Duodenal mucosa (tissue), 2 donors: ENCODE measurements at regions not wholly inside any gene's neighbourhood (a gene's known extent, or its start where the extent isn't known, plus 50 kb on each side); places are given as distances from the start of the nearest gene placed in this dataset.

ENCODE experiments used
- H3K27ac ChIP-seq: one replicate; pipeline ENCODE4 v1.7.0; 2013; ENCODE audit warnings: low read depth, low read length
- H3K27me3 ChIP-seq, 2 donors: one replicate each; pipeline ENCODE4 v1.7.0; 2013; ENCODE audit warnings: low read length in 2 of 2, control low read depth in 1 of 2; ENCODE audit not compliant: insufficient read depth in 2 of 2, control insufficient read depth in 1 of 2
- H3K36me3 ChIP-seq, 2 donors: one replicate each; pipeline ENCODE4 v1.7.0; 2013; ENCODE audit warnings: low read length in 2 of 2, control low read depth in 1 of 2; ENCODE audit not compliant: insufficient read depth in 2 of 2, control insufficient read depth in 1 of 2
- H3K4me1 ChIP-seq, 2 donors: one replicate each; pipeline ENCODE4 v1.7.0; 2013; ENCODE audit warnings: low read length in 2 of 2, control low read depth in 1 of 2; ENCODE audit not compliant: insufficient read depth in 2 of 2, control insufficient read depth in 1 of 2
- H3K4me3 ChIP-seq, 2 donors: one replicate each; pipeline ENCODE4 v1.7.0; 2013; ENCODE audit warnings: low read length in 2 of 2, low read depth in 1 of 2
- H3K9ac ChIP-seq, 2 donors: one replicate each; pipeline ENCODE4 v1.7.0; 2013; ENCODE audit warnings: low read length in 2 of 2, low read depth in 1 of 2
- H3K9me3 ChIP-seq, 2 donors: one replicate each; pipeline ENCODE4 v1.7.0; 2013; ENCODE audit warnings: low read length in 2 of 2, control low read depth in 1 of 2; ENCODE audit not compliant: control insufficient read depth in 1 of 2

DNA sequence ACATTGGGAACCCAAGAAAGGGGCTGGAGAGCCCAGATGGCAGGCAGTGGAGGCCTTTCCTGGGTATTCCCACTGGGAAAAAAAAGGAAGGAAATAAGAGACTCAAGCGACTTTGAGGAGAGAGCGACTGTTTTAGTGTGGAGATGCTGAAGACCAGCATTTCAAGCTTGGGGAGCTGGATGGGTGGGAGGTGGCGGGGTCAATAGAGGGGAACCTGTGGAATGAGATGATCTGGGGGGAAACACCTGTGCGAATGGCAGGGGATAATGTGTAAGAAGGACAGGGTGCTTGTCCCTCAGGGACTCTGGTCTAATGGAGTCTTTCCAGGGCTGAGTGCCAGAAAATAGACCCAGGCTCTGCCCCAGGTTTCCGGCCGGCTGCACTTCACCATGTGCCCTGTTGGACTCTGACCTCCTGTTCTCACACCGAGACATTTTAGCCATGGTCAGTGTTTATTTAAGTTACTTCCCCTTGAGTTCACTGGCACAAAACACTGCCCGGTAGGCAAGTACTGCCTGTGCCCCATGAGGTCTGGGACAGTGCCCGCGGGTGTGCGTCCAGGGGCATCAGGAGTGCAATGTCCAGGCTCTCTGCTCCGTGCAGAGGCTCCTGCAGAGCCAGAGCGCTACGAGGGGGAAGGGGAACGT is 50.4 kb upstream of the NKX2-2 start:
- Histone ChIP-seq H3K27me3 (peaks cover 0 to 2% of the 10 kb centered on the region in 2 donors), H3K9ac (no peak overlapping the region), H3K4me1 (no peaks in the 10 kb centered on the region), H3K27ac (no peak overlapping the region), H3K9me3 (no peaks in the 10 kb centered on the region), H3K36me3 (no peaks in the 10 kb centered on the region), H3K4me3 (no peak overlapping the region)
